NCI-H526 (cell line): ENCODE measurements at regions not wholly inside any gene's neighbourhood (a gene's known extent, or its start where the extent isn't known, plus 50 kb on each side); places are given as distances from the start of the nearest gene placed in this dataset.

Experiments used
- DNase-seq, 2 experiments: peaks; one replicate each; lab custom pipeline; 2025; lab: John Stamatoyannopoulos, UW

- no peak for DNase-seq
Observed at GRCh38 chr1:184219414-184219813, 167.4 kb upstream of the C1orf21 start.

DNA sequence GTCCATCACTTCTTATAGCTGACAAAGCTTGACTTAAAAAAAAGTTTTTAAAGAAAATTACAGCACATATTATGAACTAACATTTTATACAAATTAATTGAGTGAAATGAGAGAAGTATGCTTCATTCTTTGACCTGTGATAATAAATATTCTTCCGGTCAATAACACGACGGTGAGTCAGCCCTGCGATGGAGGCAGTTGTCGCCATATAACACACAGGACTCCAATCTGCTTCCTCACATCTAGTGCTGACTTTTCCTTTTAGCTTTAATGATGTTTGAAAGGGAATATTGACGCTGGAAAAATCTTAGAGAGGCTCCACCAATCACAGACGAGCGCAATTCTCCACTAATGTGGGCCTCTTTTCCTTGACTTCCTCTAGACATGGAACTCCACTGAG, 166.9 kb upstream of the C1orf21 start:
- DNase-seq = no peak

- no peak for DNase-seq
Observed at GRCh38 chr1:184221087-184221486, 165.7 kb upstream of the C1orf21 start.

DNA sequence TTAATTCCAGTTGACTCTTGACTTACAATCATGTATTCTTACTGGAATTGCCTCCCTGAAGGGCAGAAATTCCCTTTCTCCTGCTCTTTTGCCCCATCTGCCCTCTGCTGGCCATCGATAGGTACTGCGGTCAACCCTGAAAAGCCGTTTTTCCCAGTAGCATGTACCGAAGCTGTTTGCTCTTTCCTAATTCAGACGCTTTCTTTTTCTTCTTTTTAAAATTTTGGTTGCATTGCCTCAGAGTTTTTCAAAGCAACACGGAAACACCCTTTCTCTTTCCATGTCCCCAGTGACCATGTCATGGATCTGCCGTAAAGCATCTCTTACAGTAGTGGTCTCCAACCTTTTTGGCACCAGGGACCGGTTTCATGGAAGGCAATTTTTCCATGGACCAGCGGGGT, 164.2 kb upstream of the C1orf21 start:
- DNase-seq = peak in 1 of 2 experiments; percentile 84

DNA sequence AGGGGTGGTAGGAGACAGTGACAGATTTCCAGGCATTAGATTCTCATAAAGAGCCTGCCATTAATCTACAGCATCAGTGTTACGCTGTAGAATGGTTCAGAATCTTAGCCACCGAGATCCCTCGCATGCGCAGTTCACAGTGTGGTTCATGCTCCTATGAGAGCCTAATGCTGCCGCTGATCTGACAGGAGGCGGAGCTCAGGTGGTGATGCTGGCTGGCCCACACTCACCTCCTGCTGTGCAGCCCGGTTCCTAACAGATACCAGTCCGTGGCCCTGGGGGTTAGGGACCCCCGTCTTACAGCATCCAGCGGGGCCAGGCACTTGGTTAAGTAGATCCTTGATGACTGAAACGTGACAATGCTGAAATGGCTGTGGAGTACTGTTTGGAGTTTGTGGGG, 163.6 kb upstream of the C1orf21 start:
- no peak for DNase-seq

DNA sequence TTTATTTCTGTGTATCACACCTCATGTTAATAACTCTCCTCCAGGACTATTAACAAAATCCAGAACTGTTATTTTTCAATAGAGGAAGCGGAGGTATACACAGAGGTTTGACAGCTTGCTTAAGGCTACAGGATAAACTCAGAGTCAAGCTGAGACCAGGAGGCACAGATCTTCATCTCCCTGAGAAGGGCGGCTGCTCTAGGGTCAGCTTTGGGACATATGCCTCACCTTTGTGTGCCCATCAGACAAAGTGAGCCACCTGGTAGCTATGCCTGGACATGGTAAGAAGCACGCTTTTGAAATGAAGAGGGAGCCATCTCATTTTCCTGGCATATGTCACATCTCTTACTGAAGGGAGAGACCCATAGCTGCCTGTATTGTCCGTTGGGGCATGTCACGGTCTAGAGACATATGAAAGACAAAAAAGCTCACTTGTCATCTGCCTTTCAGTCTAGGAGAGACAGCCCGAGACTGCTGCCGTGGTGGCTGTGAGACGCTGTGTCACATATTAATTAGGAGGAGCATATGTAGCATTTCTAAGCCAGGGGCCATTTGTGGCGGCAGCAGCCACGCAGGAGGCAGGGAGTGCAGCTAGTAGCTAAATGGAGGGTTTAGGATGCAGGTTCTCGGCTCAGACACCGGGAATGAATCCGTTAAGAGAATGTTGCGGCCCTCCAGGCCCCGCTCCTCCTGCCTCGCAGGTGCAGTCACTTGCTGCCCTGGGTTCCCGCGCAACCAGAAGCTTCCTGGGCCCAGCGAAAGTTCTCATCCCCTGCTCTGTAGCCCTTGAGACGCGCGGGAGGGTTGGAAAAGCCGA, 161.3 kb upstream of the C1orf21 start:
- no peak for DNase-seq

DNA sequence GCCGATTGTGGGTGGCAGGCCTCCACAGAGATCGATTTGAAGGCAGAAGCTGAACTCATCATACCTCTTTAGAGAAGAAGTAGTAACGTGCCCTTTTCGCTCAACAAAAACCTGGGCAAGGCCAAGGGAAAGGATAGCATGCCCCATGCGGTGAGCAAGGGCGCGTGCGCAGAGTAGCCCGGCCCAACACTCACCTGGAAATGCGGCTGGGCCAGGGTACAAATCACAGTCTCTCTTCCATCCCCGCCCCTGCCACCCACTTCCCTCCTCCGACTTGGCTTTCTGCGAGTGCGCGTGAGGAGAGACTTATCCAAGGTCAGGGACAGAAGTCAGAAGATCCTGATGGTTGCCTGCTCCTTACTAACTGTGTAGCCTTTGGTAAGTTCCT, 160.7 kb upstream of the C1orf21 start:
- DNase-seq = no peak

DNA sequence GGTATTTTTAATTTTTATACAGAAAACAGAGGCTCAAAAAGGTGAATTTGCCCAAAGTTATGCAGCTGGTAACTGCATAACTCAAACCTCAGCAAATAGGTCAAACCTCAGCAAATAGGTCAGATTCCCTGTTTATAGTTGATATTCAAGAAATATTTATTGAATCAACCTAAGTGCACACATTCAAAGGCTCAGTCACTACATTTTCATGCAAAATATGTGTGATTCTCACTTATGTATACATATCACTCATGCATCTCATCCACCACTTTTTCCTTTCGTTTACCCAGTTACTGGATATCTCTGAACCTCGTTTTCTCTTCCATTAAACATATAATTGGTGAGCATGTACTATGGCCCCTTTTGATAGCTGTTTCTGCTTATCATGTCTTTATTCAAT, 158.3 kb upstream of the C1orf21 start:
- no peak for DNase-seq

DNA sequence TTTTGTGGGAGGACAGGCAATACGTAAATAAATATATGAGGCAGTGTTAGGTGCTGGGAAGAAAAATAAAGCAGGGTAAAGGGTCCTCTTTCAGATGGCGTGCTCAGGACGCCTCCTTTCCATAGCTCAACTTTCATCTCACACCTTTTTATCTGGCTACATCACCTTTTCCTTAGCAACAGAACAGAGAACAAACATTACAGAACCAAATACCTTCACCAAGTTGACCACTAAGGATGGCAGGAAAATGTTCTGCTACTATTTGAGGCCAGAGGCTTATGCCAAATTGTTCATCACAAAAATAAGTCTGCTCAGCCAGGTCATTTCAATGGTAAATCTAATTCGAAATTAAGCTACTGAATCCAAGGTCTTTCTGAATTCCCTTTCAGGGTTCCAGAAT, 149.2 kb upstream of the C1orf21 start:
- DNase-seq = no peak

GRCh38 chr1:184241446-184241845, 145.4 kb upstream of the C1orf21 start:
- no peak for DNase-seq

DNA sequence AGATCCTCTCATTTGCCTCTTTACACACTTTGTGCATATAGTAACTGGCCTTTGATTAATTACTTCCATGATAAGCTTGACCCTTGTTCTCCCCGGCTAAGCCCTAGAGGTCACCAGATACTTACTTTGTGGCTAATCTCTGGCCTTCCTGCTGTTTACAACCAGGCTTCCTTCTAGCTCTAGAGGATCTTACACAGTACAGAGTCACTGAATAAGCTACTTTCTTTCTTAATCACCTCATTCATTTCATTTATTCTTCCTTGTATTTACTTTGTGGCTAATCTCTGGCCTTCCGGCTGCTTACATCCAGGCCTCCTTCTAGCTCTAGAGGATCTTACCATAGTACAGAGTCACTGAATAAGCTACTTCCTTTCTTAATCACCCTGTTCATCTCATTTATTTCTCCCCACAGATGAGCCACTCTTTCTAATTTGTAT, 144.3 kb upstream of the C1orf21 start:
- peak in 1 of 2 experiments; percentile 37 for DNase-seq

GRCh38 chr1:184244962-184245361, 141.9 kb upstream of the C1orf21 start:
- no peak for DNase-seq

- DNase-seq = no peak
Observed at GRCh38 chr1:184247671-184248070, 139.2 kb upstream of the C1orf21 start.

GRCh38 chr1:184253921-184254320, 132.9 kb upstream of the C1orf21 start:
- no peak for DNase-seq

GRCh38 chr1:184254849-184255248, 132.0 kb upstream of the C1orf21 start:
- DNase-seq = no peak

DNA sequence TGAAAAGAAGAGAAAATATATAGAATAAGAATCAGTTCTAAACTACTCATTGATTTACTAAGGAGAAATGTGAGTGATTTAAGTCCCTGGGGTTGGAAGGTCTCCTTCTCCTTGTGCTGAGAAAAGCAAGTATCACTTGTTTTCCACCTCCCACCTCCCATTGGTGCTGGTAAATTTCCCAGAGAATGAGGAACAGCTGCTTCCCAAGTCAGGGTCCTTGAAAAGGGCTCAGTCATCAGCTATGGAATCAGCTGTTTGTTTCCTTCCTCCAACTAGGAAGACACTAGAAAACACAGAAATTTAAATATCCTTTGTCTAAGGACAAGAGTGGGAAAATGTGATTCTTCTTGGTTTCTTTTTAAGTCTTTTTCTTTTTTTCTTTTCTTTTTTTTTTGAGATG, 131.3 kb upstream of the C1orf21 start:
- DNase-seq = no peak

DNA sequence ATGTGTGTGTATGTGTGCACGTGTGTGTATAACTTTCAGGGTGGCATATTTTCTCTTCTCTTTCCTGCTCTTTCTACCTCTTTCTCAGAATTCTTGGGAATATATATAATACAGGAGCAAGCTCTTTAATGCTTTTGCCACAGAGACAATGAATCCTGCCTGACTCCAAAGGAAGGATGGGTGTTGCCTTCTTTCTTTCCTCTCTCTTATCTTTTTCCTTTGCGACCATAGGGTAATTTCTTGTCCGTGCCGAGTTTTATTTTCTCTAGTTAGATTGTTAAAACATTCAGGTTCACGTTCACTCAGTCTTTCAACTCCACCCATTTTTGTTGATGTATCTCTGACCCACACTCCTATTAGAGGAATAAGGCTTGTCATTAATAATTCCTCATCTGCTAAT, 129.0 kb upstream of the C1orf21 start:
- no peak for DNase-seq

DNA sequence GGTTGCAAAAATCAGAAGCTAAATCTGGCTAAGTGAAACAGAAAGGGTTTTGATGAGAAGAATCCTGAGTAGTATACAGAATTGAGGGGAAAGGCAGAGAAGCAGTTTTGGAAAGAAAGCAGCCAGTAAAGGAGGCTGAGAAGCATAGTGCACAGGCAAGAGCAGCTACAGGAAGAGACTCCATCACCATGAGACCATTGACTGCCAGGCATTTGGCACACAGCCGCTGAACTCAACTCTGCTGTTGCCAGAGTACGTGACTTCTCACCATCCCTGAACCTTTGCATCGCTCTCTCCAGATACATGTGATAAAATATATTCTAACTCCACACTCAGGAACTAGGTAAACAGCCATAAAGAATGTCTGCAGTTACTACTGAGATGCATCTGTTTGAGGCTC, 128.3 kb upstream of the C1orf21 start:
- DNase-seq = no peak

- no peak for DNase-seq
Observed at GRCh38 chr1:184260382-184260781, 126.4 kb upstream of the C1orf21 start.

- DNase-seq = no peak
Observed at GRCh38 chr1:184262109-184262508, 124.7 kb upstream of the C1orf21 start.

- no peak for DNase-seq
Observed at GRCh38 chr1:184267747-184268146, 119.1 kb upstream of the C1orf21 start.

DNA sequence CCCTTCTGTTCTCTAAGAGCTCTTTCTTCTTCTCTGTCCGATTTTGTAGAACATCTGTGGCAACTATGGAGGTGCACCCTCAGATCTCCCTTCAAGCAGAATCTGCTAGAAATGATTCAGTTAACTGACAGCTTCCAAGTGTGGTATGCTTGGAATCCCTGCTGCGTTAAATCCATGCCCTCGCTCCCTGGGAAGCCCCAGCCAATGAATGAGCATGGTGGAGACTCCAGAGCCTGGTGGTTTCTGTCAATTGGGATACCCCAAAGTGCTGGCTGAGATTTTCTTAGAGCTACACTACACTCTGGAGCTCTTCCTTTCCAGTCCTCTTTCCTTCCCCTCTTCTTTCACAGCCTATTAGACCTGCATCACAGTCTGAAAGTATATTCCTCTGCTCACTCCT, 116.3 kb upstream of the C1orf21 start:
- DNase-seq = no peak

- no peak for DNase-seq
Observed at GRCh38 chr1:184272175-184272866, 114.5 kb upstream of the C1orf21 start.

DNA sequence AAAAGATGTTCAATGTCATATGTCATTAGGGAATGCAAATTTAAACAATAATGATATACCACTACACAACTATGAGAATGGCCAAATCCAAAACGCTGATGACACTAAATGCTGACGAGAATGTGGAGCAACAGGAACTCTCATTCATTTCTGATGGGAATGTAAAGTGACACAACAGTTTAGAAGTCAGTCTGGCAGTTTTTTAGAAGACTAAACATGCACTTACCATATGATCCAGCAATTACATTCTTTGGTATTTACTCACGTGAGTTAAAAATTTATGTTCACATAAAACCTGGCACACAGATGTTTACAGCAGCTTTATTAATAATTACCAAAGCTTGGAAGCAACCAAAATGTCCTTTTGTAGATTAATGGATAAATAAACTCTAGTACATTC, 110.4 kb upstream of the C1orf21 start:
- DNase-seq = no peak
